Panc1 (cell line): ENCODE measurements at regions not wholly inside any gene's neighbourhood (a gene's known extent, or its start where the extent isn't known, plus 50 kb on each side); places are given as distances from the start of the nearest gene placed in this dataset.

Experiments used
- ATAC-seq: fragments of 200-7000 bp; cut with Tn5 transposase; 2 replicates; pipeline ENCODE4 v1.9.1; 2020; ENCODE audit warnings: mild to moderate bottlenecking, moderate library complexity
- BruUV-seq: library from RNA; stranded (reverse); fragments of 400-500 nt; replicated peaks from 2 replicates; lab custom pipeline; 2021; lab: Mats Ljungman, UMichigan
- CTCF ChIA-PET: fragments of 300-600 bp; sonication (Branson Sonifier 250); formaldehyde crosslinking; loops from one replicate; lab custom pipeline; 2022; ENCODE audit warnings: antibody characterized with exemption; lab: Charles Lee
- POLR2A ChIA-PET: fragments of 300-600 bp; sonication (Branson Sonifier 250); formaldehyde crosslinking; loops from one replicate; lab custom pipeline; 2022; ENCODE audit warnings: antibody characterized with exemption; lab: Charles Lee
- DNase-seq: peaks from one replicate; pipeline ENCODE4 v3.0.0-alpha.2; 2010; ENCODE audit warnings: low read depth, low spot score
- H3K27ac ChIP-seq: 2 replicates; pipeline ENCODE4 v1.5.1; 2011; ENCODE audit warnings: mild to moderate bottlenecking, low read length, inconsistent platforms
- H3K27me3 ChIP-seq: fragments of 200-500 bp; sonication (Bioruptor generic); 2 replicates; pipeline ENCODE4 v1.6.0; 2014; ENCODE audit warnings: low read length, inconsistent platforms; ENCODE audit not compliant: control insufficient read depth, insufficient read depth
- H3K36me3 ChIP-seq: fragments of 200-500 bp; sonication (Bioruptor generic); 2 replicates; pipeline ENCODE4 v1.5.1; 2014; ENCODE audit warnings: inconsistent platforms, mild to moderate bottlenecking, low read length, moderate library complexity; ENCODE audit not compliant: control insufficient read depth, insufficient read depth
- H3K4me1 ChIP-seq: 2 replicates; pipeline ENCODE4 v1.5.1; 2011; ENCODE audit warnings: inconsistent platforms, mild to moderate bottlenecking, low read length, moderate library complexity; ENCODE audit not compliant: control insufficient read depth, insufficient read depth
- H3K4me3 ChIP-seq, 2 experiments: 2 replicates each; pipeline ENCODE4 v1.5.1; 2011 to 2012; ENCODE audit warnings: low read depth in 2 of 2, low read length in 2 of 2, mild to moderate bottlenecking in 2 of 2, inconsistent platforms in 1 of 2, moderate library complexity in 1 of 2
- H3K9me3 ChIP-seq: fragments of 200-500 bp; sonication (Bioruptor generic); 2 replicates; pipeline ENCODE4 v1.5.1; 2014; ENCODE audit warnings: low read depth, mild to moderate bottlenecking, inconsistent platforms, low read length, moderate library complexity; ENCODE audit not compliant: control insufficient read depth, insufficient read depth
- CTCF ChIP-seq: fragments of 450-650 bp; IDR thresholded peaks from 2 replicates; pipeline ENCODE4 v1.5.1; 2017; ENCODE audit warnings: mild to moderate bottlenecking
- POLR2AphosphoS5 ChIP-seq: IDR thresholded peaks from 2 replicates; pipeline ENCODE4 v1.6.1; 2012; ENCODE audit warnings: mild to moderate bottlenecking, low read depth, low read length, moderate library complexity
- REST ChIP-seq, 2 experiments: IDR thresholded peaks; 2 replicates each; pipeline ENCODE4 v1.6.1; 2011 to 2012; ENCODE audit warnings: low read depth in 2 of 2, control low read depth in 1 of 2, low read length in 1 of 2, mild to moderate bottlenecking in 1 of 2, moderate library complexity in 1 of 2; ENCODE audit not compliant: insufficient read depth in 1 of 2
- SIN3A ChIP-seq: IDR thresholded peaks from 2 replicates; pipeline ENCODE4 v1.6.1; 2012; ENCODE audit warnings: low read depth, mild to moderate bottlenecking, low read length, moderate library complexity, borderline replicate concordance; ENCODE audit not compliant: insufficient read depth
- TCF7L2 ChIP-seq: IDR thresholded peaks from 2 replicates; pipeline ENCODE4 v1.6.1; 2011; ENCODE audit warnings: mild to moderate bottlenecking, low read depth, low read length, inconsistent platforms
- in situ Hi-C: cut with HindIII; loops from 2 replicates; pipeline ENCODE4 v1.10.0; 2016; ENCODE audit warnings: low sequenced_read_pairs, low pct_unique_long_range_greater_than_20kb
- intact Hi-C: fragments of 100-400 bp; cut with micrococcal nuclease; formaldehyde crosslinking; loops from one replicate; pipeline ENCODE4 v1.10.0; 2022; ENCODE audit not compliant: unreplicated experiment

- DNase-seq: no peak
- BruUV-seq: no TSS peak
- TF ChIP-seq SIN3A (no peak), POLR2AphosphoS5 (no peak), CTCF (no peak), TCF7L2 (no peak), REST (IDR thresholded peaks at IDR 0.05; ENCODE audit: insufficient read depth in 1 of 2, low read depth in 2 of 2, low read length in 1 of 2) (no peak)
- ChIA-PET CTCF (no interaction called here), POLR2A (no interaction called here)
- ATAC-seq: no peak
- Histone ChIP-seq H3K27ac (no peak overlapping the region), H3K4me3 (no peak overlapping the region), H3K27me3 (no peaks in the 10 kb centered on the region), H3K9me3 (no peaks in the 10 kb centered on the region), H3K36me3 (no peaks in the 10 kb centered on the region), H3K4me1 (no peaks in the 10 kb centered on the region)
- intact Hi-C loops: loop anchor here (5.0 kb wide), 1 partner anchor 129 kb away; no protein-coding TSS in a partner anchor
- in situ Hi-C loops: no loop called here
Measured at GRCh38 chr16:13742928-13743327, 177.0 kb upstream of the ERCC4 start.

- ChIA-PET POLR2A (no interaction called here), CTCF (no interaction called here)
- intact Hi-C loops (loop anchor here (5.0 kb wide), 1 partner anchor 129 kb away; no protein-coding TSS in a partner anchor), in situ Hi-C loops (no loop called here)
- Histone ChIP-seq H3K4me1 (no peaks in the 10 kb centered on the region), H3K4me3 (no peak overlapping the region), H3K27ac (no peak overlapping the region), H3K9me3 (no peaks in the 10 kb centered on the region), H3K27me3 (no peaks in the 10 kb centered on the region), H3K36me3 (no peaks in the 10 kb centered on the region)
- TF ChIP-seq REST (IDR thresholded peaks at IDR 0.05; ENCODE audit: insufficient read depth in 1 of 2, low read depth in 2 of 2, low read length in 1 of 2) (no peak), CTCF (no peak), TCF7L2 (no peak), SIN3A (no peak), POLR2AphosphoS5 (no peak)
- DNase-seq (no peak), ATAC-seq (no peak)
- no TSS peak for BruUV-seq
Measured at GRCh38 chr16:13743571-13743970, 176.4 kb upstream of the ERCC4 start.
